GM18868 (cell line): ENCODE measurements at regions not wholly inside any gene's neighbourhood (a gene's known extent, or its start where the extent isn't known, plus 50 kb on each side); places are given as distances from the start of the nearest gene placed in this dataset.
"Not testable (repeated sequence)": the region's sequence is repeated elsewhere in the genome, so short reads cannot be mapped to it uniquely, and the experiment has no call there.

Source experiments
- ATAC-seq: cut with Tn5 transposase; IDR thresholded peaks from one replicate; pipeline ENCODE4 v1.9.1; 2021; ENCODE audit warnings: mild to moderate bottlenecking, moderate library complexity; ENCODE audit not compliant: unreplicated experiment

GRCh38 chr4:128688846-128689437, 120.6 kb upstream of the JADE1 start:
- ATAC-seq, result no peak

- no peak for ATAC-seq
Measured at GRCh38 chr4:128688033-128688721, 121.3 kb upstream of the JADE1 start.

- no peak for ATAC-seq
Measured at GRCh38 chr4:128686810-128687209, 122.7 kb upstream of the JADE1 start.

GRCh38 chr4:128686032-128686465, 123.5 kb upstream of the JADE1 start:
- no peak for ATAC-seq

- ATAC-seq, result no peak
Measured at GRCh38 chr4:128684016-128684415, 125.5 kb upstream of the JADE1 start.

GRCh38 chr4:128682942-128683666, 126.4 kb upstream of the JADE1 start:
- ATAC-seq, result no peak

- ATAC-seq, result no peak
Measured at GRCh38 chr4:128676095-128676494, 133.4 kb upstream of the JADE1 start.

GRCh38 chr4:128675083-128675482, 134.4 kb upstream of the JADE1 start:
- ATAC-seq, result peak; percentile 94

- ATAC-seq, result not testable (repeated sequence)
Measured at GRCh38 chr4:128673159-128673558, 136.3 kb upstream of the JADE1 start.

- ATAC-seq, result not testable (repeated sequence)
Measured at GRCh38 chr4:128672596-128672995, 136.9 kb upstream of the JADE1 start.

GRCh38 chr4:128670513-128670912, 139.0 kb upstream of the JADE1 start:
- ATAC-seq, result no peak

- no peak for ATAC-seq
Measured at GRCh38 chr4:128668566-128668965, 140.9 kb upstream of the JADE1 start.

GRCh38 chr4:128665514-128665913, 144.0 kb upstream of the JADE1 start:
- ATAC-seq, result no peak

GRCh38 chr4:128663325-128663724, 146.2 kb upstream of the JADE1 start:
- peak; percentile 89 for ATAC-seq

- ATAC-seq, result no peak
Measured at GRCh38 chr4:128661479-128661878, 148.0 kb upstream of the JADE1 start.

- ATAC-seq, result no peak
Measured at GRCh38 chr4:128660361-128661215, 148.9 kb upstream of the JADE1 start.

GRCh38 chr4:128658214-128658631, 151.3 kb upstream of the JADE1 start:
- ATAC-seq, result no peak

- ATAC-seq, result no peak
Measured at GRCh38 chr4:128657638-128658037, 151.9 kb upstream of the JADE1 start.

- no peak for ATAC-seq
Measured at GRCh38 chr4:128654465-128654864, 155.0 kb upstream of the JADE1 start.

GRCh38 chr4:128653527-128654444, 155.7 kb upstream of the JADE1 start:
- ATAC-seq, result no peak
